D721Med (cell line): ENCODE measurements at regions not wholly inside any gene's neighbourhood (a gene's known extent, or its start where the extent isn't known, plus 50 kb on each side); places are given as distances from the start of the nearest gene placed in this dataset.

Source experiments
- DNase-seq: peaks from one replicate; pipeline ENCODE4 v3.0.0; 2011; ENCODE audit warnings: low spot score; ENCODE audit not compliant: insufficient read length
- FAIRE-seq: peaks from 2 replicates; lab custom pipeline; 2011; peaks lifted over from hg19 to GRCh38; lab: Jason Lieb, UNC
- CTCF ChIP-seq: IDR thresholded peaks from 2 replicates; pipeline ENCODE4 v1.5.1; 2012; ENCODE audit warnings: mild to moderate bottlenecking, control low read depth; ENCODE audit not compliant: insufficient read depth; ENCODE audit errors: missing control alignments

- no peak for FAIRE-seq
- no peak for DNase-seq
Observed at GRCh38 chr5:178808886-178809285, 50.9 kb upstream of the ZNF354B start.

GRCh38 chr5:178801021-178801420, 58.7 kb upstream of the ZNF354B start:
- FAIRE-seq = no peak
- no peak for DNase-seq
- TF ChIP-seq CTCF = no peak

More at GRCh38 chr5:178808886-178809285, 50.9 kb upstream of the ZNF354B start:
- TF ChIP-seq CTCF = no peak

DNA sequence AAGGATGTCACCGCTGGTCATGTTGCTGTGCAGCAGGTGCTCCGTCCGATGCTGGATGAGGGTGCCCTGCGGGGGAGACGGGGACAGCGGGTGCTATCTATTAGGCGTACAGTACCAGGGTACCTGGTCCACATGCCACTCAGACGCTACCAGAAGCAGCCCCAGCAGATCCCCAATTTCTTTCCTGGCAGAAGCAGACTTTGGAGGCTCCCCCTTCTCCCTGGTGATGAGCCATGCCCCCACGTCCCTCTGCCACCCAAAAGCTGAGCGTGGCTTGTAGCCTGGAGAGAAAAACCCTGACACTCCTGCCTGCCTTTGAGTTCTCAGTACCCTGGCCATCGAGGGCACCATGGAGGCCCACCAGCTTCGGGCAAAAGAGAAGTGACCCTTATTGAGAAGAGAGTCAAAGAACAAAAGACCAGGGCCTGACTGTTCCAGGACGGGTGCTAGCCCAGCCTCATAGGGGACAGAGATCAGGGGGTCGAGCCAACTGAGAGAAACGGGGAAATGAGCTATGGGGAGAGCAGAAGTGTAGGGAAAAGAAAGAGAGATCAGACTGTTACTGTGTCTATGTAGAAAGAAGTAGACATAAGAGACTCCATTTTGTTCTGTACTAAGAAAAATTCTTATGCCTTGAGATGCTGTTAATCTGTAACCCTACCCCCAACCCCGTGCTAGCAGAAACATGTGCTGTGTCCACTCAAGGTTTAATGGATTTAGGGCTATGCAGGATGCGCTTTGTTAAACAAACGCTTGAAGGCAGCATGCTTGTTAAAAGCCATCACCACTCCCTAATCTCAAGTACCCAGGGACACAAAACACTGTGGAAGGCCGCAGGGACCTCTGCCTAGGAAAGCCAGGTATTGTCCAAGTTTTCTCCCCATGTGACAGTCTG, 62.0 kb upstream of the ZNF354B start:
- TF ChIP-seq CTCF = no peak
- DNase-seq (no peak), FAIRE-seq (no peak)

DNA sequence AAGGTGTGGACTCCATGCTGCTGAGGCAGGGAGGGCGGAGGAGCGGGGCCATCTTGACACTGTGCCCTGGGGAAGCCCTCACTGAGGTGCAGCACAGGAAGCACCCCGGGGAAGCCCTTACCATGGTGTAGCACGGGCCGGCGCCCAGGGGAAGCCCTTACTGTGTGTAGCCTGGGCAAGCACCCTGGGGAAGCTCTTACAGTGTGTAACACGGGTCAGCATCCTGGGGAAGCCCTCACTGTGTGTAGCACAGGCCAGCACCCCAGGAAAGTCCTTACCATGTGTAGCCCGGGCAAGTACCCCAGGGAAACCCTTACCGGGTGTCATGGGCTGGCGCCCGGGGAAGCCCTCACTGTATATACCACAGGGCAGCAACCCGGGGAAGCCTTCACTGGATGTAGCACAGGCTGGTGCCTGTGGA, 62.6 kb upstream of the ZNF354B start:
- TF ChIP-seq CTCF = no peak
- no peak for FAIRE-seq
- DNase-seq = no peak

DNA sequence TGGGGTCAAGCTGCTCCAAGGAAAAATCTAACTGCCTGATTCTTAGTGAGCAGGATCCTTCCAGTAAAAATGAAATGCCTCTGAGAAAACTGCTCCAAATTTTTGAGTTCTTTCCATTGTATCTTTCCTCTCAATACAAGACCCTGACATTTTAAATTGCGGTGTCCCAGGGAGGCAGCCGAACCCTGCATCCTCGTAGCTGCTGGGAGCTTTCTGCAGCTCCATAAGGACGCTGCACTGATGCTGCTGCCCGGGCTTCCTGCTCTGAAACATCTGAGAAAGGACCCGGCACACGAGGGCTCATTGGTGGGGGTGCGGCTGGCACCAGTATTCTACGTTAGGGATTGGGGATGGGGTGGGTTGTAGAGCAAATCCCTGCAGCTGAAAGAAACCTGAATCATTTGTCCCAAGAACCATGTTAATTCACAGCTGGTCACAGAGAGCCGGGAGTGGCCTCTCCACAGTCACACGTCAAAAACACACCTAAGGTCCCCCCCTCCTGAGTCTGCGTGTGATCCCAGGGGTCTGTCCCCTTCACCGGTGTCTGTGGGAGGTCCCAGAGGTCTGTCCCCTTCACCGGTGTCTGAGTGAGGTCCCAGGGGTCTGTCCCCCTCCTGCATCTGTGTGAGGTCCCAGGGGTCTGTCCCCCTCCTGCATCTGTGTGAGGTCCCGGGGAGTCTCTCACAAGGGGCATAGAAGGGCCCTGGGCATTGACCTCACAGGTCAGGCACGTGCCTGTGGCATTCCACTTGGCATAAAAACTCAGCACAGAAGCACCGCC, 63.4 kb upstream of the ZNF354B start:
- no peak for TF ChIP-seq CTCF
- DNase-seq (no peak), FAIRE-seq (no peak)

- no peak for TF ChIP-seq CTCF
- DNase-seq (no peak), FAIRE-seq (no peak)
Observed at GRCh38 chr5:178794433-178794832, 64.0 kb upstream of the ZNF354A start.
